NOMO-1 treated with dmso at 0.1 percent for 144 hours (cell line): ENCODE measurements at regions not wholly inside any gene's neighbourhood (a gene's known extent, or its start where the extent isn't known, plus 50 kb on each side); places are given as distances from the start of the nearest gene placed in this dataset.

Experiments used
- DNase-seq: peaks from one replicate; lab custom pipeline; 2025; ENCODE audit not compliant: unreplicated experiment; lab: John Stamatoyannopoulos, UW

- DNase-seq: no peak
Measured at GRCh38 chr12:25906651-25907340, 51.7 kb upstream of the RASSF8 start.
